ENCODE measurements at regions not wholly inside any gene's neighbourhood (a gene's known extent, or its start where the extent isn't known, plus 50 kb on each side); places are given as distances from the start of the nearest gene placed in this dataset.

DNA sequence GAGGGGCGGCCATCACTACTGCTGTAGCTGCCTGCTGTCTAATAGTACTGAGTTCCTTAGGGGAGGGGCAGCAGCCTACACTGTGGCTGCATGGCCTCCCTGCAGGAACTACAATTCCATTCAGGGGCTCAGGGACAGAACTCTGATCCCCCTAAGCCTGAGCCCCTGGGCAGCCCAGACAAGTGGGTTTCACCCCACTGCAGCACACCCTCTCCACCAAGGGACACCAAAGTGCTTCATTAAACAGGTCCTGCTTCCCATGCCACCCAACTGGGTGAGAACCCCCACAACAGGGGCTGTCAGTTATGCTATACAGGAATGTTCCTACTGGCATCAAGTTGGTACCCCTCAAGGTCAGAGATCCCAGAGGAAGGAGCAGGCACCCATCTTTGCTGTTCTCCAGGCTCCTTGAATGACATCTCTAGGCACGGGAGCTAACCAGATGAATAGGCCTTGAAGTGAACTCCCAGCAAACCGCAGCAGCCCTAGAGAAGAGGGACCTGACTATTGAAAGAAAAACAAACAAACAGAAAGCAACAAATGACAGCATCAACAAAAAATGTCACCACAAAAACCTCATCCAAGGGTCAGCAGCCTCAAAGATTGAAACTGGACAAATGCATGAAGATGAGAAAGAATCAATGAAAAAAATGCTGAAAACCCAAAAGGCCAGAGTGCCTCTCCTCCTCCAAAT, 437.4 kb downstream of the NUF2 start:
- no peak overlapping the region for H3K9ac ChIP-seq
- H3K27ac ChIP-seq = no peak overlapping the region
- H4K20me1 ChIP-seq (ENCODE audit: insufficient read depth) = no peaks in the 10 kb centered on the region
- no peak overlapping the region for H3K4me3 ChIP-seq
- 52 to 55% methylated on average over 3 of the region's 3 CpGs for WGBS, 2 experiments (ENCODE audit: low coverage in 1 of 2, low lambda C conversion rate in 2 of 2, missing lambda C conversion rate in 2 of 2)
- no peaks in the 10 kb centered on the region for H3F3A ChIP-seq (ENCODE audit: insufficient read depth)
- TF ChIP-seq EZH2 (IDR thresholded peaks at IDR 0.05; ENCODE audit: insufficient read depth, poor library complexity, severe bottlenecking) = no peak
- no peak for TF ChIP-seq EZH2phosphoT487 (IDR thresholded peaks at IDR 0.05; ENCODE audit: insufficient read depth, low read depth)
- H3K79me2 ChIP-seq (ENCODE audit: insufficient read depth) = no peaks in the 10 kb centered on the region
- no peak overlapping the region for H3K4me2 ChIP-seq (ENCODE audit: unreplicated experiment)
- H3K9me3 ChIP-seq (ENCODE audit: low read depth) = no peaks in the 10 kb centered on the region
- H2AFZ ChIP-seq = no peak overlapping the region
- DNase-seq = no peak
- H3K27me3 ChIP-seq (replicated peaks; ENCODE audit: insufficient read depth) = no peaks in the 10 kb centered on the region
- in situ Hi-C loops (cut with MboI) = no loop called here
- no peaks in the 10 kb centered on the region for H3K9me2 ChIP-seq (ENCODE audit: insufficient read depth)
- no peaks in the 10 kb centered on the region for H3K4me1 ChIP-seq (ENCODE audit: insufficient read depth)
- H3K36me3 ChIP-seq (ENCODE audit: low read depth) = no peaks in the 10 kb centered on the region

DNA sequence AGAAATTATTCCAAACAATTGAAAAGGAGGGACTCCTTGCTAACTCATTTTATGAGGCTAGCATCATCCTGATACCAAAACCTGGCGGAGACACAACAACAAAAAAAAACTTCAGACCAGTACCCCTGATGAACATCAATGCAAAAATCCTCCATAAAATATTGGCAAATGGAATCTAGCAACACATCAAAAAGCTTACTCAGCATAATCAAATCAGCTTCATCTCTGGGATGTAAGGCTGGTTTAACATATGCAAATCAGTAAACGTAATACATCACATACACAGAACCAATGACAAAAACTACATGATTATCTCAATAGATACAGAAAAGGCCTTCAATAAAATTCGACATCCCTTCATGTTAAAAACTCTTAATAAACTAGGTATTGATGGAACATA, 440.1 kb downstream of the NUF2 start:
- Histone ChIP-seq H3K9ac (no peak overlapping the region), H3K9me2 (ENCODE audit: insufficient read depth) (no peaks in the 10 kb centered on the region), H4K20me1 (ENCODE audit: insufficient read depth) (no peaks in the 10 kb centered on the region), H3K36me3 (ENCODE audit: low read depth) (no peaks in the 10 kb centered on the region), H3K4me2 (ENCODE audit: unreplicated experiment) (no peak overlapping the region), H3K9me3 (ENCODE audit: low read depth) (no peaks in the 10 kb centered on the region), H2AFZ (no peak overlapping the region), H3K27me3 (replicated peaks; ENCODE audit: insufficient read depth) (no peaks in the 10 kb centered on the region), H3K4me3 (no peak overlapping the region), H3K27ac (no peak overlapping the region), H3K4me1 (ENCODE audit: insufficient read depth) (no peaks in the 10 kb centered on the region), H3F3A (ENCODE audit: insufficient read depth) (no peaks in the 10 kb centered on the region), H3K79me2 (ENCODE audit: insufficient read depth) (no peaks in the 10 kb centered on the region)
- no peak for DNase-seq
- WGBS, 2 experiments (ENCODE audit: low coverage in 1 of 2, low lambda C conversion rate in 2 of 2, missing lambda C conversion rate in 2 of 2) = 42 to 48% methylated on average over 3 of the region's 3 CpGs
- TF ChIP-seq EZH2phosphoT487 (IDR thresholded peaks at IDR 0.05; ENCODE audit: insufficient read depth, low read depth) (no peak), EZH2 (IDR thresholded peaks at IDR 0.05; ENCODE audit: insufficient read depth, poor library complexity, severe bottlenecking) (no peak)
- in situ Hi-C loops (cut with MboI) = no loop called here

DNA sequence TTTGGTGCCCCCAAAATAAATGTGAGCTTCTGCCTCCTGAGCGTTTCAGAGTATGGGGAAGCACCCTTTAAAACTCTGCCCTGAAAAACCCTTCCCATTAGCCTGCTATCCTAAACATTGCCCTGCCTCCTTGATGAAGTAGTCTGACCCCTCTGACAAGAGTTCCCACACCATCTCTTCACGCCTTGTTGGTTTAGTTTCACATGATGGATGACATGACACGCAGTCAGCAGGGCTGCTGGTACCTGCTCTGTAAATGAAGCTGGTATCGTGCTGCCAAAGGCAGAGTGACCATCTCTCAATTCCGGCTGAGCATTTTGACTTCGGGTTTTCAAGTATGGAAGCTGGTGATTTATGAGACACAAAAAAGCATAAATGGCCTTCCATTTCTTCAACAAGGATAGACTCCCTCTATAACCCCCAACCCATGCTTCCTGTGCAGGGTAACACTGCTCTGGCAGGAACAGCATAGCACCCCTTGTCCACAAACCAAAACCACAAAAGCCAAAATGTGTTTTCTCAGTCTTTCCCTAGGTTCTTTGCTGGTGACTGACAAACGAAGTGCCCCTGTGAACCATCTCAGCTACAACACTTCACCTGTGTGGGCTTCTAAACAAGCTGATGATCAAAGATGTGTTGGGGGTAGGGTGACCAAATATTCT, 444.6 kb downstream of the NUF2 start:
- H3K4me1 ChIP-seq (ENCODE audit: insufficient read depth) = no peaks in the 10 kb centered on the region
- no peak for DNase-seq
- H3K4me2 ChIP-seq (ENCODE audit: unreplicated experiment) = no peak overlapping the region
- in situ Hi-C loops (cut with MboI) = no loop called here
- no peaks in the 10 kb centered on the region for H3K36me3 ChIP-seq (ENCODE audit: low read depth)
- no peaks in the 10 kb centered on the region for H3K9me2 ChIP-seq (ENCODE audit: insufficient read depth)
- 47 to 58% methylated on average over 7 of the region's 7 CpGs for WGBS, 2 experiments (ENCODE audit: low coverage in 1 of 2, low lambda C conversion rate in 2 of 2, missing lambda C conversion rate in 2 of 2)
- no peaks in the 10 kb centered on the region for H3F3A ChIP-seq (ENCODE audit: insufficient read depth)
- H3K4me3 ChIP-seq = no peak overlapping the region
- no peak overlapping the region for H2AFZ ChIP-seq
- no peaks in the 10 kb centered on the region for H3K9me3 ChIP-seq (ENCODE audit: low read depth)
- no peak overlapping the region for H3K9ac ChIP-seq
- H3K27ac ChIP-seq = no peak overlapping the region
- no peaks in the 10 kb centered on the region for H4K20me1 ChIP-seq (ENCODE audit: insufficient read depth)
- no peaks in the 10 kb centered on the region for H3K79me2 ChIP-seq (ENCODE audit: insufficient read depth)
- TF ChIP-seq EZH2 (IDR thresholded peaks at IDR 0.05; ENCODE audit: insufficient read depth, poor library complexity, severe bottlenecking) = no peak
- no peak for TF ChIP-seq EZH2phosphoT487 (IDR thresholded peaks at IDR 0.05; ENCODE audit: insufficient read depth, low read depth)
- no peaks in the 10 kb centered on the region for H3K27me3 ChIP-seq (replicated peaks; ENCODE audit: insufficient read depth)

DNA sequence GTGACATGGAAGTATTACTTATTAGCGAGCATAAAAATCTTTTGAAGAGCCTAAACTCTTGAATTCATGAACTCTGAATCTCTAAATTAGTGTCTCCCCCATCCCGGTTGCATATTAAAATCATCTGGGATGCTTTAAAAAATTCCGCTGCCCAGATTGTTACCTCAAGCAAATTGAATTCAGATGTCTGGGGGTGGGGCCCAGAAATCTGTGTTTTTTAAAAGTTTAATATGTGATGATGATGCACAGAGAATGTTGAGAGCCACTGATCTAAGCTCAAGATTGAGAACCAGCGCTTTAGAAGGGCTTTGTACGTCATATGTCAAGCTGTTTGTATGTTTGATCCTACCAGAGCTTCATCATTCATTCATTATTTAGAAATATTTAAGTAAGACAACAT, 446.8 kb downstream of the NUF2 start:
- no peak for DNase-seq
- no peak for TF ChIP-seq EZH2 (IDR thresholded peaks at IDR 0.05; ENCODE audit: insufficient read depth, poor library complexity, severe bottlenecking)
- no peak for TF ChIP-seq EZH2phosphoT487 (IDR thresholded peaks at IDR 0.05; ENCODE audit: insufficient read depth, low read depth)
- H3K79me2 ChIP-seq (ENCODE audit: insufficient read depth) = no peaks in the 10 kb centered on the region
- no peaks in the 10 kb centered on the region for H3K9me3 ChIP-seq (ENCODE audit: low read depth)
- H4K20me1 ChIP-seq (ENCODE audit: insufficient read depth) = no peaks in the 10 kb centered on the region
- H3K4me2 ChIP-seq (ENCODE audit: unreplicated experiment) = no peak overlapping the region
- H3K27me3 ChIP-seq (replicated peaks; ENCODE audit: insufficient read depth) = no peaks in the 10 kb centered on the region; the same call in 1 of the 2 replicates
- H3K36me3 ChIP-seq (ENCODE audit: low read depth) = no peaks in the 10 kb centered on the region
- H3K9me2 ChIP-seq (ENCODE audit: insufficient read depth) = no peaks in the 10 kb centered on the region
- no peaks in the 10 kb centered on the region for H3K4me1 ChIP-seq (ENCODE audit: insufficient read depth)
- no peak overlapping the region for H3K27ac ChIP-seq
- H2AFZ ChIP-seq = no peak overlapping the region
- in situ Hi-C loops (cut with MboI) = no loop called here
- no peaks in the 10 kb centered on the region for H3F3A ChIP-seq (ENCODE audit: insufficient read depth)
- 23 to 24% methylated on average over 5 of the region's 5 CpGs for WGBS, 2 experiments (ENCODE audit: low coverage in 1 of 2, low lambda C conversion rate in 2 of 2, missing lambda C conversion rate in 2 of 2)
- H3K4me3 ChIP-seq = no peak overlapping the region
- H3K9ac ChIP-seq = no peak overlapping the region
